ENCODE measurements at regions not wholly inside any gene's neighbourhood (a gene's known extent, or its start where the extent isn't known, plus 50 kb on each side); places are given as distances from the start of the nearest gene placed in this dataset.

DNA sequence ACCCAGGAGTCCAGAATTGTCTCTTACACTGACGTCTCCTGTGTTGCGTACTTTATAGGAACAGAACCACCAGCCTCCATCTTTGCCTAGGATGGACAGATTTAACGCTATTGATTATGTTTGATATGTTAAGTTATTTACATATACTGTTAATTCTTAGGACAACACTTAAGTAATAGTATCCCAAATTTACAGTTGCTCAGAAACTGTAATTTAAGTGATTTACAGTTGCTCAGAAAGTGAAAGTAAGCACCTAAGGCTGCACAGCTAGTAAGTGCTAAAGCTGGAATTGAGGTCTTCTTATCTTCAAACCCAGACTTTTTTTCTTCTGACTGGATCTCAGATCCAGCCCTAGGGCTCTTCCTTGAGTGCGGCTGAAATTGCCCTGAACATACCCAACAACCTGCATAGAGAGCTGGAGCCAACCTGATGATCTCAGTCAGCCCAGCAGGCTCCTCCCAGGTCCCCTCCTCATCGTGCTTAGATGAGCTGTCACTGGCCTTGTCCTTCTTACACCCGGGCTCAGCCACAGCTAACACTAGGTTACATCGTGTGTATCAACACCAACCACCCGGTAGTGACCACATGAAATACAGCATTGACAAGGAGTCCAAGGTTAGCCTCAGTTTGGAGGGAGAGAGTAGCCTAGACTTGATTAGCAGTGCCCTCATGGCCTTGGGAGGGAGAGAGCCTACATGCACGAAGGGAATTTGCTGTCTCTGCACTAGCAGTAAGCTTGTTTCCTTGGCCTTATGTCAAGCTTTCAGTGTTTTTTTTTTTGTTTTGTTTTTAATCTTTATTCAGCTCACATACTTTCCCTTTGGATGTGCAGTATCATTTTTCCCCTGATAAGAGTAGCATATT is 111.1 kb upstream of the ARHGAP5 start:
- Histone ChIP-seq H3K27me3 (no peaks in the 10 kb centered on the region), H3K36me3 (no peaks in the 10 kb centered on the region), H3K9me3 (peaks cover 0 to 2% (median 0%) of the 10 kb centered on the region in 4 donors), H3K4me3 (no peak overlapping the region), H3K4me1 (peaks cover 0 to 4% (median 0%) of the 10 kb centered on the region in 4 donors), H3K27ac (no peak overlapping the region)
- DNase-seq, result no peak
- 66 to 71% methylated on average over 9 of the region's 9 CpGs for WGBS, 2 donors
- TF ChIP-seq EP300 (IDR thresholded peaks at IDR 0.05) (no peak), POLR2AphosphoS5 (IDR thresholded peaks at IDR 0.05) (no peak)
- intact Hi-C loops (cut with DNase I), result no loop called here

- Histone ChIP-seq H3K36me3 (no peaks in the 10 kb centered on the region), H3K27me3 (no peaks in the 10 kb centered on the region), H3K27ac (peak overlapping the region in 1 of 4 donors; percentile 10), H3K4me3 (no peak overlapping the region), H3K9me3 (peaks cover 0 to 2% (median 0%) of the 10 kb centered on the region in 4 donors), H3K4me1 (peaks cover 0 to 4% (median 0%) of the 10 kb centered on the region in 4 donors)
- intact Hi-C loops (cut with DNase I), result no loop called here
- TF ChIP-seq EP300 (IDR thresholded peaks at IDR 0.05), result no peak
- no peak for TF ChIP-seq CTCF (IDR thresholded peaks at IDR 0.05)
- TF ChIP-seq POLR2A (IDR thresholded peaks at IDR 0.05), result no peak
- no peak for DNase-seq
- 81 to 83% methylated on average over 6 of the region's 6 CpGs for WGBS, 2 donors
Measured at GRCh38 chr14:31966896-31967668, 110.0 kb upstream of the ARHGAP5 start.

DNA sequence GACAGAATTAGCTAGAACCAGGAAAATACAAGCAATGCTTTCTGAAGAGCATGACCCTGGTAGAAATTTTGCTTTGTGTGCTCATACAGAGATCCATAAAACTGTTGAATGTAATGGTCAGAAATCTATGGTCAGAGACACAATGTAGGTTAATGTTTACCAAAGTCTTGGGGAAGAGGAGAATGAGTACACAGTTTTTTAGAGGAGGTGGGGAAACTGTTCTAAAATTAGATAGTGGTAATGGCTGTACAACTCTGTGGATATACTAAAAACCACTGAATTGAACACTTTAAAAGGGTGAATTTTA is 109.5 kb upstream of the ARHGAP5 start:
- Histone ChIP-seq H3K4me1 (peaks cover 0 to 4% (median 0%) of the 10 kb centered on the region in 4 donors), H3K27ac (peak overlapping the region in 1 of 4 donors; percentile 2), H3K9me3 (peaks cover 0 to 2% (median 0%) of the 10 kb centered on the region in 4 donors), H3K4me3 (no peak overlapping the region), H3K36me3 (no peaks in the 10 kb centered on the region), H3K27me3 (no peaks in the 10 kb centered on the region)
- intact Hi-C loops (cut with DNase I), result no loop called here
- TF ChIP-seq EP300 (IDR thresholded peaks at IDR 0.05) (no peak), POLR2A (IDR thresholded peaks at IDR 0.05) (no peak), CTCF (IDR thresholded peaks at IDR 0.05) (no peak), POLR2AphosphoS5 (IDR thresholded peaks at IDR 0.05) (no peak)
- DNase-seq, result no peak

DNA sequence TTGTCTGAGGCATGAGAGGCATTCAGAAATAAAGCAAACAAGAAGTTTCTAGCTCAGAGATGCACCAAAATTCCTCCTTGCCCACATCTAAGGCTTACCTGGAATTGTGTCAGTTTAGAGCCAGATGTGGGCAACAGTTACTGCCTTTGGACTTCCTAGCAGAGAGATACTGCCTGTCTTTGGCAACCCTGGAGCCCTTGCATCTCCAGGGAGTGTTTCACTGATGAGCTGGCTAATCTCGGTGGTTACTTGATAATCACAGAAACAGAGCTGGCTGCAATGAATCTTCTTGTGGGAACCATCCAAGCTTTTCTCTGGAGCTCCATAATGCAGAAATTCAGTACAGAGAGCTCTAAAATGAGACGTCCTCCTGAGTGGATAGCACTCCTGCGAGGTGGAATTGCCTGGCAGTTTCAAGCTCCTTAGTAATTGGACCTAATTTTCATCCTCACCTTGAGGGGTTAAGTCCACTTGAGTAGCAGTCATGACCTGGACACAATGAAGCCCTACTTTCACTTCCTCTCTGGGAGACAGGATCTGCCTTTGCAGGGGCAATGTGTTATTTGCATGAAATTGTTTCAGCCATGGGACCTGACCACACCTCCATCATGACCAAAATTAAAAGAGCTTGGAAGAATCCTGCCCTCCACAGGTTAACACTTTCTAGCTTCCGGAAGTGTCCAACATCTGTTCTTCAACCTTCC is 108.8 kb upstream of the ARHGAP5 start:
- 68 to 76% methylated on average over 4 of the region's 4 CpGs for WGBS, 2 donors

GRCh38 chr14:31968956-31969698 is 108.0 kb upstream of the ARHGAP5 start:
- no peak for TF ChIP-seq POLR2AphosphoS5 (IDR thresholded peaks at IDR 0.05)
- no peak for TF ChIP-seq CTCF (IDR thresholded peaks at IDR 0.05)
- TF ChIP-seq EP300 (IDR thresholded peaks at IDR 0.05), result no peak
- peaks cover 0 to 2% (median 0%) of the 10 kb centered on the region in 4 donors for H3K9me3 ChIP-seq
- WGBS, 2 donors, result 44 to 58% methylated on average over 5 of the region's 5 CpGs
- no peak overlapping the region for H3K4me3 ChIP-seq
- no peaks in the 10 kb centered on the region for H3K36me3 ChIP-seq
- intact Hi-C loops (cut with DNase I), result no loop called here
- no peaks in the 10 kb centered on the region for H3K27me3 ChIP-seq
- peaks cover 0 to 4% (median 0%) of the 10 kb centered on the region in 4 donors for H3K4me1 ChIP-seq
- peak overlapping the region in 1 of 4 donors; percentile 25 for H3K27ac ChIP-seq
- DNase-seq, result no peak

More for the DNA sequence above, 108.8 kb upstream of the ARHGAP5 start:
- H3K27ac ChIP-seq, result peak overlapping the region in 1 of 4 donors; percentile 2
- peaks cover 0 to 4% (median 0%) of the 10 kb centered on the region in 4 donors for H3K4me1 ChIP-seq
- intact Hi-C loops (cut with DNase I), result no loop called here
- H3K9me3 ChIP-seq, result peaks cover 0 to 2% (median 0%) of the 10 kb centered on the region in 4 donors
- TF ChIP-seq POLR2A (IDR thresholded peaks at IDR 0.05), result no peak
- no peak overlapping the region for H3K4me3 ChIP-seq
- no peaks in the 10 kb centered on the region for H3K27me3 ChIP-seq
- no peak for DNase-seq
- no peaks in the 10 kb centered on the region for H3K36me3 ChIP-seq
